ENCODE measurements at regions not wholly inside any gene's neighbourhood (a gene's known extent, or its start where the extent isn't known, plus 50 kb on each side); places are given as distances from the start of the nearest gene placed in this dataset.

- no peak for TF ChIP-seq EZH2 (IDR thresholded peaks at IDR 0.05; ENCODE audit: low read length, unreplicated experiment)
- no peak for TF ChIP-seq CTCF (conservative IDR thresholded peaks at IDR 0.05; ENCODE audit: low read depth, low read length)
- TF ChIP-seq EZH2phosphoT487 (IDR thresholded peaks at IDR 0.05; ENCODE audit: borderline replicate concordance, low read length), result no peak
Measured at GRCh38 chr22:49258107-49259010, 569.3 kb downstream of the BRD1 start.

Measured in PC-3 (cell line).